Keratinocyte (primary cell): ENCODE measurements at regions not wholly inside any gene's neighbourhood (a gene's known extent, or its start where the extent isn't known, plus 50 kb on each side); places are given as distances from the start of the nearest gene placed in this dataset.

ENCODE experiments used
- CTCF ChIP-seq, 3 experiments: IDR thresholded peaks in 1 of 3; conservative IDR thresholded peaks in 1 of 3; optimal IDR thresholded peaks in 1 of 3; 2 replicates in 2 of 3; 3 replicates in 1 of 3; pipeline versions ENCODE3 to v1.5.1; 2011; ENCODE audit warnings: low read length in 3 of 3, mild to moderate bottlenecking in 3 of 3, moderate library complexity in 2 of 3, control low read depth in 1 of 3, inconsistent platforms in 1 of 3; ENCODE audit not compliant: insufficient read depth in 2 of 3; ENCODE audit errors: extremely low read depth in 1 of 3
- EZH2 ChIP-seq: IDR thresholded peaks from one replicate; pipeline ENCODE4 v1.6.1; 2012; ENCODE audit warnings: inconsistent platforms, mild to moderate bottlenecking, low read length, moderate library complexity

- TF ChIP-seq CTCF (optimal IDR thresholded peaks at IDR 0.05 in 1 of 3, IDR thresholded peaks at IDR 0.05 in 1 of 3, conservative IDR thresholded peaks at IDR 0.05 in 1 of 3; ENCODE audit: extremely low read depth in 1 of 3, insufficient read depth in 2 of 3, low read length in 3 of 3), result no peak
- TF ChIP-seq EZH2, result no peak
Measured at GRCh38 chr2:226396541-226396940, 403.1 kb downstream of the IRS1 start.
